ENCODE measurements at regions not wholly inside any gene's neighbourhood (a gene's known extent, or its start where the extent isn't known, plus 50 kb on each side); places are given as distances from the start of the nearest gene placed in this dataset.

- H3K4me2 ChIP-seq (ENCODE audit: insufficient read depth, low read length): no peak overlapping the region
- H3K9me3 ChIP-seq (replicated peaks; ENCODE audit: control insufficient read depth, insufficient read depth, low read length): peaks cover 15% of the 10 kb centered on the region
- no peak overlapping the region for H3K27ac ChIP-seq (ENCODE audit: insufficient read depth, low read depth, low read length)
- no peaks in the 10 kb centered on the region for H3K79me2 ChIP-seq (ENCODE audit: control insufficient read depth, insufficient read depth, low read length)
- BruUV-seq (replicated peaks): no TSS peak
- H4K20me1 ChIP-seq (replicated peaks; ENCODE audit: control insufficient read depth, extremely low read depth, insufficient read depth, low read length): no peaks in the 10 kb centered on the region
- intact Hi-C loops (cut with micrococcal nuclease): no loop called here
- H3K9me1 ChIP-seq (replicated peaks; ENCODE audit: control insufficient read depth, extremely low read depth, insufficient read depth, low read length): no peaks in the 10 kb centered on the region
- no peak overlapping the region for H3K4me3 ChIP-seq (replicated peaks in 1 of 3; ENCODE audit: insufficient read depth in 1 of 3, low read depth in 1 of 3, low read length in 3 of 3)
- no peaks in the 10 kb centered on the region for H3K36me3 ChIP-seq (ENCODE audit: control insufficient read depth in 2 of 2, extremely low read depth in 1 of 2, insufficient read depth in 2 of 2, low read length in 2 of 2)
- DNase-seq (ENCODE audit: low read depth, low spot score): no peak
- TF ChIP-seq MYC (IDR thresholded peaks at IDR 0.05; ENCODE audit: low read depth, low read length) (no peak), FOS (IDR thresholded peaks at IDR 0.05; ENCODE audit: borderline replicate concordance, insufficient read depth, low read length) (no peak), JUN (IDR thresholded peaks at IDR 0.05; ENCODE audit: borderline replicate concordance, insufficient read depth, insufficient read length, low read depth) (no peak), GATA2 (IDR thresholded peaks at IDR 0.05; ENCODE audit: insufficient read depth, insufficient read length, low read depth, low read length) (no peak), POLR2A (IDR thresholded peaks at IDR 0.05; ENCODE audit: low read depth, low read length) (no peak), CTCF (IDR thresholded peaks at IDR 0.05; ENCODE audit: extremely low read depth in 1 of 2, insufficient read depth in 1 of 2, low read depth in 1 of 2, low read length in 2 of 2) (no peak), POLR2AphosphoS5 (IDR thresholded peaks at IDR 0.05; ENCODE audit: insufficient read depth, low read depth, low read length) (no peak)
- CTCF ChIA-PET: no interaction called here
- FAIRE-seq: no peak
- H3K9ac ChIP-seq (replicated peaks; ENCODE audit: extremely low read depth, insufficient read depth, low read length): no peak overlapping the region
- no peak overlapping the region for H2AFZ ChIP-seq (ENCODE audit: low read depth, low read length)
- no peaks in the 10 kb centered on the region for H3K4me1 ChIP-seq (ENCODE audit: control insufficient read depth, extremely low read depth, insufficient read depth, low read length)
- dilution Hi-C loops (cut with MboI; ENCODE audit: extremely low pct_ligation_motif_present, low sequenced_read_pairs): no loop called here
- POLR2A ChIA-PET: no interaction called here
- H3K27me3 ChIP-seq (ENCODE audit: control insufficient read depth in 2 of 2, insufficient read depth in 2 of 2, low read length in 2 of 2): no peaks in the 10 kb centered on the region
These were observed 254.8 kb downstream of the FGF9 start for GRCh38 chr13:21925720-21926119.

- no peak overlapping the region for H2AFZ ChIP-seq (ENCODE audit: low read depth, low read length)
- H3K79me2 ChIP-seq (ENCODE audit: control insufficient read depth, insufficient read depth, low read length): no peaks in the 10 kb centered on the region
- H3K9ac ChIP-seq (replicated peaks; ENCODE audit: extremely low read depth, insufficient read depth, low read length): no peak overlapping the region
- no TSS peak for BruUV-seq (replicated peaks)
- H3K4me3 ChIP-seq (replicated peaks in 1 of 3; ENCODE audit: insufficient read depth in 1 of 3, low read depth in 1 of 3, low read length in 3 of 3): no peak overlapping the region
- H3K9me3 ChIP-seq (replicated peaks; ENCODE audit: control insufficient read depth, insufficient read depth, low read length): peaks cover 10% of the 10 kb centered on the region
- FAIRE-seq (no peak), DNase-seq (ENCODE audit: low read depth, low spot score) (no peak)
- H3K4me1 ChIP-seq (ENCODE audit: control insufficient read depth, extremely low read depth, insufficient read depth, low read length): no peaks in the 10 kb centered on the region
- H3K27ac ChIP-seq (ENCODE audit: insufficient read depth, low read depth, low read length): no peak overlapping the region
- POLR2A ChIA-PET: no interaction called here
- CTCF ChIA-PET: no interaction called here
- no peaks in the 10 kb centered on the region for H4K20me1 ChIP-seq (replicated peaks; ENCODE audit: control insufficient read depth, extremely low read depth, insufficient read depth, low read length)
- no peaks in the 10 kb centered on the region for H3K27me3 ChIP-seq (ENCODE audit: control insufficient read depth in 2 of 2, insufficient read depth in 2 of 2, low read length in 2 of 2)
- H3K4me2 ChIP-seq (ENCODE audit: insufficient read depth, low read length): no peak overlapping the region
- dilution Hi-C loops (cut with MboI; ENCODE audit: extremely low pct_ligation_motif_present, low sequenced_read_pairs) (no loop called here), intact Hi-C loops (cut with micrococcal nuclease) (no loop called here)
- H3K36me3 ChIP-seq (ENCODE audit: control insufficient read depth in 2 of 2, extremely low read depth in 1 of 2, insufficient read depth in 2 of 2, low read length in 2 of 2): no peaks in the 10 kb centered on the region
- H3K9me1 ChIP-seq (replicated peaks; ENCODE audit: control insufficient read depth, extremely low read depth, insufficient read depth, low read length): no peaks in the 10 kb centered on the region
- no peak for TF ChIP-seq EZH2 (IDR thresholded peaks at IDR 0.05; ENCODE audit: borderline replicate concordance, low read depth, low read length, severe bottlenecking)
- no peak for TF ChIP-seq GATA2 (IDR thresholded peaks at IDR 0.05; ENCODE audit: insufficient read depth, insufficient read length, low read depth, low read length)
These were observed 258.5 kb downstream of the FGF9 start for GRCh38 chr13:21929400-21929799.

All from endothelial cell of umbilical vein (primary cell).